K562 (cell line): ENCODE measurements at regions not wholly inside any gene's neighbourhood (a gene's known extent, or its start where the extent isn't known, plus 50 kb on each side); places are given as distances from the start of the nearest gene placed in this dataset.

Source experiments
- MXI1 ChIP-seq: IDR thresholded peaks from 2 replicates; pipeline ENCODE4 v1.6.1; 2011; ENCODE audit warnings: low read depth, mild to moderate bottlenecking, improper control_type of control experiment, low read length
- TF ChIP-seq, protein P1 (sequence below), 3 experiments: IDR thresholded peaks in 2 of 3; conservative IDR thresholded peaks in 1 of 3; 2 replicates each; pipeline ENCODE4 v1.5.1; 2011 to 2012; ENCODE audit warnings: low read length in 3 of 3, mild to moderate bottlenecking in 3 of 3, control low read depth in 2 of 3, improper control_type of control experiment in 1 of 3, inconsistent platforms in 1 of 3, low read depth in 1 of 3, mixed read lengths in 1 of 3, moderate library complexity in 1 of 3; ENCODE audit not compliant: insufficient read depth in 2 of 3

DNA sequence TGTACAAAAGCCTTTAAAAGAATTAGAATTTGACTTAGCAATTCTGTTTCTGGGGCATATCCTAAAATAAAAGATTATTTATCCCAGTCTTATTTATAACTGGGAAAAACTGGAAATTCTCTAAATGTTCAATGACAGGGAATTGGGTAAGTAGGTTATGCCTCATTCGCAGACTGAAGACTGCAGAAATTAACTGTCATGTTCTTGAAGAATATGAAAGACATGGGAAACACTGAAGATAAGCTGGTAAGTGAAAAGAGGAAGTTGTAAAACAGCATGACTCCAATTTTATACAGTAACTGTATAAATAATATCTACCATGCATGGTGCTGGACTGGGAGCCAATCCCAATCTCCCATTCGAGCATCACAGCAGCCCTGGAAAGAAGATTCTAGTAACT lies 50.6 kb upstream of the SLC2A1 start:
- TF ChIP-seq, protein P1, sequence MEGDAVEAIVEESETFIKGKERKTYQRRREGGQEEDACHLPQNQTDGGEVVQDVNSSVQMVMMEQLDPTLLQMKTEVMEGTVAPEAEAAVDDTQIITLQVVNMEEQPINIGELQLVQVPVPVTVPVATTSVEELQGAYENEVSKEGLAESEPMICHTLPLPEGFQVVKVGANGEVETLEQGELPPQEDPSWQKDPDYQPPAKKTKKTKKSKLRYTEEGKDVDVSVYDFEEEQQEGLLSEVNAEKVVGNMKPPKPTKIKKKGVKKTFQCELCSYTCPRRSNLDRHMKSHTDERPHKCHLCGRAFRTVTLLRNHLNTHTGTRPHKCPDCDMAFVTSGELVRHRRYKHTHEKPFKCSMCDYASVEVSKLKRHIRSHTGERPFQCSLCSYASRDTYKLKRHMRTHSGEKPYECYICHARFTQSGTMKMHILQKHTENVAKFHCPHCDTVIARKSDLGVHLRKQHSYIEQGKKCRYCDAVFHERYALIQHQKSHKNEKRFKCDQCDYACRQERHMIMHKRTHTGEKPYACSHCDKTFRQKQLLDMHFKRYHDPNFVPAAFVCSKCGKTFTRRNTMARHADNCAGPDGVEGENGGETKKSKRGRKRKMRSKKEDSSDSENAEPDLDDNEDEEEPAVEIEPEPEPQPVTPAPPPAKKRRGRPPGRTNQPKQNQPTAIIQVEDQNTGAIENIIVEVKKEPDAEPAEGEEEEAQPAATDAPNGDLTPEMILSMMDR (IDR thresholded peaks at IDR 0.05 in 2 of 3, conservative IDR thresholded peaks at IDR 0.05 in 1 of 3; ENCODE audit: insufficient read depth in 2 of 3, low read depth in 1 of 3, low read length in 3 of 3) = no peak
- TF ChIP-seq MXI1 = no peak
